Esophagus squamous epithelium (tissue), 5 donors: ENCODE measurements at regions not wholly inside any gene's neighbourhood (a gene's known extent, or its start where the extent isn't known, plus 50 kb on each side); places are given as distances from the start of the nearest gene placed in this dataset.

Source experiments
- DNase-seq: peaks from one replicate; lab custom pipeline; 2025; lab: John Stamatoyannopoulos, UW
- H3K27ac ChIP-seq, 4 donors: fragments of 200-600 bp; sonication (generic); one replicate each; pipeline ENCODE4 v1.5.1; 2016 to 2019; ENCODE audit warnings: mild to moderate bottlenecking in 1 of 4
- H3K27me3 ChIP-seq, 4 donors: fragments of 200-600 bp; sonication (generic); 1 replicate in 3 of 4; 2 replicates in 1 of 4; pipeline versions ENCODE4 v1.5.1 to v1.6.0; 2017 to 2021; ENCODE audit warnings: antibody characterized with exemption in 1 of 4
- H3K36me3 ChIP-seq, 3 donors: fragments of 200-600 bp; sonication (generic); one replicate each; pipeline ENCODE4 v1.5.1; 2016 to 2019
- H3K4me1 ChIP-seq, 3 donors: fragments of 200-600 bp; sonication (generic); one replicate each; pipeline ENCODE4 v1.5.1; 2017 to 2019
- H3K4me3 ChIP-seq, 4 donors: fragments of 200-600 bp; sonication (generic); 1 replicate in 3 of 4; 2 replicates in 1 of 4; pipeline ENCODE4 v1.5.1; 2016 to 2019; ENCODE audit warnings: mild to moderate bottlenecking in 2 of 4, moderate library complexity in 1 of 4
- H3K9me3 ChIP-seq, 3 donors: fragments of 200-600 bp; sonication (generic); one replicate each; pipeline ENCODE4 v1.5.1; 2016 to 2019
- CTCF ChIP-seq, 6 experiments: fragments of 450-650 bp in 4 of 6; fragments of 200-600 bp in 2 of 6; sonication (generic) in 2 of 6; IDR thresholded peaks; one replicate each; pipeline ENCODE4 v1.5.1; 2016 to 2019; ENCODE audit warnings: antibody characterized with exemption in 6 of 6, mild to moderate bottlenecking in 4 of 6, moderate library complexity in 4 of 6
- POLR2A ChIP-seq, 4 donors: fragments of 450-650 bp; IDR thresholded peaks; one replicate each; pipeline ENCODE4 v1.6.1; 2017; ENCODE audit warnings: antibody characterized with exemption in 4 of 4, mild to moderate bottlenecking in 4 of 4, moderate library complexity in 3 of 4
- WGBS, 2 donors: methylation state at CpG; one replicate each; pipeline ENCODE4 v1.1.5; 2018; 5-methylcytosine and 5-hydroxymethylcytosine counted together
- intact Hi-C: fragments of 100-400 bp; cut with DNase I; formaldehyde crosslinking; loops from one replicate; pipeline ENCODE4 v1.15.0; 2022
- donor health status: DM: yes; HTN: yes; CAD: no.

- H3K4me1 ChIP-seq, result peaks cover 0 to 9% (median 0%) of the 10 kb centered on the region in 3 donors
- no peaks in the 10 kb centered on the region for H3K27me3 ChIP-seq
- H3K27ac ChIP-seq, result no peak overlapping the region
- TF ChIP-seq CTCF (IDR thresholded peaks at IDR 0.05) (no peak), POLR2A (IDR thresholded peaks at IDR 0.05) (no peak)
- intact Hi-C loops, result no loop called here
- no peak for DNase-seq
- no peaks in the 10 kb centered on the region for H3K9me3 ChIP-seq
- no peak overlapping the region for H3K4me3 ChIP-seq
- H3K36me3 ChIP-seq, result no peaks in the 10 kb centered on the region
- whole genome bisulfite sequencing, 2 donors, result 85 to 100% methylated on average over 1 to 3 of the region's 3 CpGs
Observed at GRCh38 chr9:38163518-38163917, 94.5 kb upstream of the SHB start.

DNA sequence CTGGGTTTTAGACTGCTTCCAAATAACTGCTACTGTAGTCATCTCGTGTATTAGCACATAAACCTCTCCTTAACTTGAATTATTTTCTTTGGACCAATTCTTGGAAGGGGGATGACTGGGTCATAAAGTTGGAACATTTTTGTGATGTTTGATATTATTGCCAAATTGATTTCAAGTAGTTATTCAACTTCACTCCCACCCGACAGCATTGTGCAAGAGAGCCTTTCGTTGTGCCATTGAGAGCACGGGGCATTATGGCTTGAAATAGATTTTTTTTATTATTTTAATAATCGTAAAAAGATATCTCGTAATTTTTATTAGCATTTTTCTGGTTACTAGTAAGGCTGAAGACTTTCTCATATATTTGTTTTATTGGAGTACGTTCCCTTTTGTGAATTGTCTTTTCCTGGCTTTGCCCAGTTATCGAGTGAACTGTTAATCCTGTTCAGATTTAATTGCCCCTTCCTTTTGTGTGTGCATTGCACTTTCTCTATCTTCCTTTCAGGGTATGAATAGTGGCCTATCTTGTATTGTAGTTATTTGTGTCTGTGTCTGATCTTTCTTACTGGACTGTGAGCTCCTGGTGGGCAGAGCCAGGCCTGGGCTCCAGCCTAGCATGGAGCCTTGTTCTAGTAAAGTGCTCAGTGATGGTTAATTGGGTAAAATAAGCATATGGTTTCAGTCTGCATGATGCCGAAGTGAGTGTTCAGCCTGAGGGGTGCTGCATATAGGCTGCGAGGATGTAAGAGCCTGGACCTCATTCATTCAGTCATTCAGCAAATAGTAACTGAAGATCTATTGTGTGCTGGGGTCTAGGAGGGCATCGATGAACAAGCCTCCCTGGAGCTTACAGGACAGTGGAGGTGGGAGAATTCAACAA is 93.5 kb upstream of the SHB start:
- WGBS, 2 donors, result 75 to 79% methylated on average over 11 of the region's 11 CpGs
- H3K4me3 ChIP-seq, result no peak overlapping the region
- no peaks in the 10 kb centered on the region for H3K9me3 ChIP-seq
- no peak for DNase-seq
- intact Hi-C loops, result no loop called here
- no peak overlapping the region for H3K27ac ChIP-seq
- TF ChIP-seq POLR2A (IDR thresholded peaks at IDR 0.05), result no peak
- TF ChIP-seq CTCF (IDR thresholded peaks at IDR 0.05), result no peak
- H3K27me3 ChIP-seq, result no peaks in the 10 kb centered on the region
- H3K36me3 ChIP-seq, result no peaks in the 10 kb centered on the region
- peaks cover 0 to 9% (median 0%) of the 10 kb centered on the region in 3 donors for H3K4me1 ChIP-seq

GRCh38 chr9:38160613-38161215 is 91.7 kb upstream of the SHB start:
- H3K9me3 ChIP-seq, result no peaks in the 10 kb centered on the region
- no peak overlapping the region for H3K27ac ChIP-seq
- DNase-seq, result no peak
- H3K27me3 ChIP-seq, result no peaks in the 10 kb centered on the region
- intact Hi-C loops, result no loop called here
- peaks cover 0 to 9% (median 0%) of the 10 kb centered on the region in 3 donors for H3K4me1 ChIP-seq
- peak; percentile 67 to 82 (median 78) for TF ChIP-seq CTCF (IDR thresholded peaks at IDR 0.05)
- TF ChIP-seq POLR2A (IDR thresholded peaks at IDR 0.05), result no peak
- H3K36me3 ChIP-seq, result no peaks in the 10 kb centered on the region
- WGBS, 2 donors, result 37 to 38% methylated on average over 9 of the region's 9 CpGs
- no peak overlapping the region for H3K4me3 ChIP-seq

GRCh38 chr9:38159599-38159998 is 90.6 kb upstream of the SHB start:
- no peak overlapping the region for H3K27ac ChIP-seq
- no peaks in the 10 kb centered on the region for H3K9me3 ChIP-seq
- peaks cover 0 to 2% (median 0%) of the 10 kb centered on the region in 3 donors for H3K4me1 ChIP-seq
- no peak overlapping the region for H3K4me3 ChIP-seq
- H3K36me3 ChIP-seq, result no peaks in the 10 kb centered on the region
- no peak for DNase-seq
- 70 to 83% methylated on average over 1 to 3 of the region's 3 CpGs for WGBS, 2 donors
- H3K27me3 ChIP-seq, result no peaks in the 10 kb centered on the region
- intact Hi-C loops, result no loop called here
- no peak for TF ChIP-seq CTCF (IDR thresholded peaks at IDR 0.05)
- TF ChIP-seq POLR2A (IDR thresholded peaks at IDR 0.05), result no peak

DNA sequence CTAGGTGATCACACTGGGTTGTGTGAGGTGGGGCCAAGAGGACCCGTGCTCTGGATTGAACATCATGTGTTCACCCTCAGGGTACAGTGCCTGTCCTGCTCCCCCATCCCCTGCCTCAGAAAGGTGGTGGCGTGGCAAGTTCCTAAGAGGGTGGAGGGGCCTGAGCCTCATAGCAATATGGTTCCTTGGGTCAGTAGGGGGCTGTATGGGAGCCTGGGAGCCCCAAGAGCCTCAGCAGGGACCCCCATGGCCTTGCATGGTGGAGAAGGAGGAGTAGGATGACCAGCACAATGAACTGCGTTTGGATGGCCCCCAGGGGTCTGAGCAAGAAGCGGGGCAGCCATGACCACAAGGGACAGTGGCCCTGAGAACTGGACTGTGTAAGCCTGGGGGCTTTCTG is 89.6 kb upstream of the SHB start:
- Histone ChIP-seq H3K36me3 (no peaks in the 10 kb centered on the region), H3K9me3 (no peaks in the 10 kb centered on the region), H3K4me1 (no peaks in the 10 kb centered on the region), H3K27ac (no peak overlapping the region), H3K27me3 (no peaks in the 10 kb centered on the region), H3K4me3 (no peak overlapping the region)
- WGBS, 2 donors, result 80 to 89% methylated on average over 1 to 2 of the region's 4 CpGs
- TF ChIP-seq POLR2A (IDR thresholded peaks at IDR 0.05) (no peak), CTCF (IDR thresholded peaks at IDR 0.05) (no peak)
- no peak for DNase-seq
- intact Hi-C loops, result no loop called here
